ENCODE measurements at regions not wholly inside any gene's neighbourhood (a gene's known extent, or its start where the extent isn't known, plus 50 kb on each side); places are given as distances from the start of the nearest gene placed in this dataset.

- H3K4me3 Mint-ChIP-seq (ENCODE audit: unreplicated experiment): no peak overlapping the region
- peaks cover 13% of the 10 kb centered on the region for H3K9me3 Mint-ChIP-seq (ENCODE audit: unreplicated experiment)
- H3K4me1 Mint-ChIP-seq (ENCODE audit: unreplicated experiment): peaks cover 12% of the 10 kb centered on the region
- no peaks in the 10 kb centered on the region for H3K27me3 Mint-ChIP-seq (ENCODE audit: unreplicated experiment)
- DNase-seq (ENCODE audit: extremely low spot score, unreplicated experiment): no peak
- TF ChIP-seq CTCF (IDR thresholded peaks at IDR 0.05): no peak
- H3K27ac Mint-ChIP-seq (ENCODE audit: unreplicated experiment): no peak overlapping the region
- peaks cover 2% of the 10 kb centered on the region for H3K36me3 Mint-ChIP-seq (ENCODE audit: unreplicated experiment)
Measured at GRCh38 chr12:89185181-89185580, 167.1 kb downstream of the DUSP6 start.

DNA sequence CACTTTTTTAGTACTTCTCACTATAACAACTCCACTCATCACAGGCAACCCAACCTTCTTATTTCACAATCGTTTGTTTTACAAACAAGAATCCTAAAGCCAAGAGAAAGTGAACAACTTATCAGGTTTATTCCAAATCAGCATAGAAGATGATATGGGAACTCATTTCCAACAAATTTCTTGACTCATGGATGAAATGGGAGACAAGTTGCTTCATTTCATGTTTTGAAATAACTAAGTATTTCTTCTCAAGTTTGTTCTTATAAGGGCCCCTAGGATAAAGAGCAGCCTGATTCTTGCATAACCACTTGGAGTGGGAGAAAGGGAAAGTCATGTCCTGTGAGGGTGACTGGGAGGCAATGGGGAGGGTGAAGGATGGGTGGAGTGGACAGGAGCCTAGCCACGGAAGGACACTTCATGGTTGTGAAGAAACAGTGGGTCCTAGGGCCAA lies 168.3 kb downstream of the DUSP6 start:
- no peaks in the 10 kb centered on the region for H3K36me3 Mint-ChIP-seq (ENCODE audit: unreplicated experiment)
- no peak for DNase-seq (ENCODE audit: extremely low spot score, unreplicated experiment)
- H3K4me3 Mint-ChIP-seq (ENCODE audit: unreplicated experiment): no peak overlapping the region
- H3K4me1 Mint-ChIP-seq (ENCODE audit: unreplicated experiment): peaks cover 19% of the 10 kb centered on the region
- TF ChIP-seq CTCF (IDR thresholded peaks at IDR 0.05): no peak
- peaks cover 7% of the 10 kb centered on the region for H3K9me3 Mint-ChIP-seq (ENCODE audit: unreplicated experiment)
- no peaks in the 10 kb centered on the region for H3K27me3 Mint-ChIP-seq (ENCODE audit: unreplicated experiment)
- H3K27ac Mint-ChIP-seq (ENCODE audit: unreplicated experiment): no peak overlapping the region

GRCh38 chr12:89181271-89181920 lies 170.9 kb downstream of the DUSP6 start:
- Mint-ChIP-seq H3K4me1 (ENCODE audit: unreplicated experiment) (peaks cover 19% of the 10 kb centered on the region), H3K27ac (ENCODE audit: unreplicated experiment) (no peak overlapping the region), H3K27me3 (ENCODE audit: unreplicated experiment) (no peaks in the 10 kb centered on the region), H3K9me3 (ENCODE audit: unreplicated experiment) (no peaks in the 10 kb centered on the region), H3K4me3 (ENCODE audit: unreplicated experiment) (no peak overlapping the region), H3K36me3 (ENCODE audit: unreplicated experiment) (no peaks in the 10 kb centered on the region)
- no peak for DNase-seq (ENCODE audit: extremely low spot score, unreplicated experiment)
- no peak for TF ChIP-seq CTCF (IDR thresholded peaks at IDR 0.05)

GRCh38 chr12:89180496-89180895 lies 171.8 kb downstream of the DUSP6 start:
- no peaks in the 10 kb centered on the region for H3K36me3 Mint-ChIP-seq (ENCODE audit: unreplicated experiment)
- DNase-seq (ENCODE audit: extremely low spot score, unreplicated experiment): no peak
- no peak overlapping the region for H3K27ac Mint-ChIP-seq (ENCODE audit: unreplicated experiment)
- peaks cover 19% of the 10 kb centered on the region for H3K4me1 Mint-ChIP-seq (ENCODE audit: unreplicated experiment)
- H3K4me3 Mint-ChIP-seq (ENCODE audit: unreplicated experiment): no peak overlapping the region
- H3K9me3 Mint-ChIP-seq (ENCODE audit: unreplicated experiment): no peaks in the 10 kb centered on the region
- no peak for TF ChIP-seq CTCF (IDR thresholded peaks at IDR 0.05)
- no peaks in the 10 kb centered on the region for H3K27me3 Mint-ChIP-seq (ENCODE audit: unreplicated experiment)

- Mint-ChIP-seq H3K27me3 (ENCODE audit: unreplicated experiment) (no peaks in the 10 kb centered on the region), H3K9me3 (ENCODE audit: unreplicated experiment) (no peaks in the 10 kb centered on the region), H3K4me1 (ENCODE audit: unreplicated experiment) (peaks cover 19% of the 10 kb centered on the region), H3K4me3 (ENCODE audit: unreplicated experiment) (no peak overlapping the region), H3K36me3 (ENCODE audit: unreplicated experiment) (no peaks in the 10 kb centered on the region), H3K27ac (ENCODE audit: unreplicated experiment) (no peak overlapping the region)
- DNase-seq (ENCODE audit: extremely low spot score, unreplicated experiment): no peak
- no peak for TF ChIP-seq CTCF (IDR thresholded peaks at IDR 0.05)
Measured at GRCh38 chr12:89179983-89180382, 172.3 kb downstream of the DUSP6 start.
